B cell (primary cell): ENCODE measurements at regions not wholly inside any gene's neighbourhood (a gene's known extent, or its start where the extent isn't known, plus 50 kb on each side); places are given as distances from the start of the nearest gene placed in this dataset.

Experiments used
- EZH2 ChIP-seq: IDR thresholded peaks from 2 replicates; pipeline ENCODE4 v1.6.1; 2012; ENCODE audit warnings: borderline replicate concordance, low read depth, mild to moderate bottlenecking, moderate library complexity, low read length; ENCODE audit not compliant: insufficient read depth, poor library complexity, severe bottlenecking
- TF ChIP-seq, protein P1 (sequence below): fragments of 200-600 bp; IDR thresholded peaks from one replicate; pipeline ENCODE4 v1.8.0; 2022; ENCODE audit warnings: antibody characterized with exemption, mild to moderate bottlenecking

DNA sequence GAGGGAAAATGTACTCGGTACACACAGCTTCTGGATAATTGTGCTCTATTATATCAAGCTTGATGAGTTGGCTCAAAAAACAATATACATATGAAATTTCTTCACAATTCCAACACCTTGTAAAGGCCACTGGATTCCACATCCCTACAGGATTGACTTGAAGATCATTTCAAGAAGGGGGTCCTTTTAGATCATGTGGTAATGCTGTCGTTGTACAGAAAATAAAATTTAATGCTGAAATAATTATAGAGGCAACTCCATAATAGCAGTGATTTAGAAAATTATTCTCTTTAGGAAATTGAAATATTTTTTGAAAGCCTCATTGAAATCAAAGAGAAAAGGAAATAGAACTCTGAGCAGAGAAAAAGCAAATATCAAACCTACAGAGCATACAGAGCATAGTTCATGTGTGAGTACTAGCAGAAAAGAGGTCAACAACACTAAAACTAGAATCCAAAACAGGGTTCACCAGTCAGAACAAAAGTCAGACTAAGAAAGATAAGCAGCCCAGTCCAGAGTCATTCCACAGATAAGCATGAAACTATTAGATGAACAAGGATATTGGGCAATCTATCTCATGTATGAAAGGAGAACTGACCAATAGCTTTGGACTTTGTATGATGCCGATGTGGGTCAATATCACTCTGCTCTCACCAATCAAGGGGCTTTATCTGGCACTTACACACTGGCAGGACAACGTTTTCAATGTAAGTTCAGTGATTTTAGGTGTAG lies 79.5 kb upstream of the PALMD start:
- TF ChIP-seq, protein P1, sequence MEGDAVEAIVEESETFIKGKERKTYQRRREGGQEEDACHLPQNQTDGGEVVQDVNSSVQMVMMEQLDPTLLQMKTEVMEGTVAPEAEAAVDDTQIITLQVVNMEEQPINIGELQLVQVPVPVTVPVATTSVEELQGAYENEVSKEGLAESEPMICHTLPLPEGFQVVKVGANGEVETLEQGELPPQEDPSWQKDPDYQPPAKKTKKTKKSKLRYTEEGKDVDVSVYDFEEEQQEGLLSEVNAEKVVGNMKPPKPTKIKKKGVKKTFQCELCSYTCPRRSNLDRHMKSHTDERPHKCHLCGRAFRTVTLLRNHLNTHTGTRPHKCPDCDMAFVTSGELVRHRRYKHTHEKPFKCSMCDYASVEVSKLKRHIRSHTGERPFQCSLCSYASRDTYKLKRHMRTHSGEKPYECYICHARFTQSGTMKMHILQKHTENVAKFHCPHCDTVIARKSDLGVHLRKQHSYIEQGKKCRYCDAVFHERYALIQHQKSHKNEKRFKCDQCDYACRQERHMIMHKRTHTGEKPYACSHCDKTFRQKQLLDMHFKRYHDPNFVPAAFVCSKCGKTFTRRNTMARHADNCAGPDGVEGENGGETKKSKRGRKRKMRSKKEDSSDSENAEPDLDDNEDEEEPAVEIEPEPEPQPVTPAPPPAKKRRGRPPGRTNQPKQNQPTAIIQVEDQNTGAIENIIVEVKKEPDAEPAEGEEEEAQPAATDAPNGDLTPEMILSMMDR: no peak
- no peak for TF ChIP-seq EZH2
